ENCODE measurements at regions not wholly inside any gene's neighbourhood (a gene's known extent, or its start where the extent isn't known, plus 50 kb on each side); places are given as distances from the start of the nearest gene placed in this dataset.

DNA sequence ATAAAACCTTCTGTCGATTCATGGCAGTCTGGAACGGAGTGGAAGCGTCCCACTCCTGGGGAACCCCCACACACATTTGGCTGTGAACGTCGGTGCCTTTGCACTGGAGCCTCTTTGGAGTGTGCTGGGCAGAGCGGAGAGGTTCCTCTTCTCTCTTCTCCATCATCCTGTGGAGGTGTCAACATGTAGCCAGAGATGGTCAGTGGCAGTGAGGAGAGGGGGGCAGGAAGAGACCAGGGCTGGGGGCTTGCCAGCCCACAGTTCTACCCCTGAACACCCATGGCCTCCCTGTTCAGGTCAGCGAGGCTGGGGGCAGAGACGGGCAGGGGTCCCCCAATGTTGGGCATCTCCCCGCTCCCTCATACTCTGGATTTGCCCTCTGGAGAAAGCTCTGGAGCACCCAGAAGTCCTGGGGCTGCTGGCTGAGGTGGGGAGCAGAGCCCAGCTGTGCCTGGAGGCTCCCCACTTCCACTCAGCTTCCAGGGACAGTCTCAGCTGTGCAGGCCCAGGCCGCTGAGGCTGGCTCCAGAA, 223.7 kb downstream of the SEC14L1 start:
- Histone ChIP-seq H3K4me3 (ENCODE audit: low read length) (no peak overlapping the region), H3K9me3 (ENCODE audit: control insufficient read depth, insufficient read depth, low read length) (no peaks in the 10 kb centered on the region), H3K36me3 (ENCODE audit: control insufficient read depth, low read length) (no peaks in the 10 kb centered on the region), H3K9me2 (replicated peaks; ENCODE audit: control insufficient read depth, low read length) (no peaks in the 10 kb centered on the region), H3K79me2 (ENCODE audit: control insufficient read depth, low read length) (no peaks in the 10 kb centered on the region), H3K27me3 (ENCODE audit: control insufficient read depth, low read length) (peaks cover 8% of the 10 kb centered on the region; the same call in 1 of the 2 replicates), H3K4me2 (ENCODE audit: low read length) (no peak overlapping the region), H3K27ac (ENCODE audit: low read depth, low read length) (no peak overlapping the region), H3K4me1 (ENCODE audit: control insufficient read depth, low read length) (peaks cover 15% of the 10 kb centered on the region), H4K20me1 (ENCODE audit: control insufficient read depth, insufficient read depth, low read depth, low read length) (peaks cover 3% of the 10 kb centered on the region; the same call in 1 of the 2 replicates), H3F3A (ENCODE audit: control insufficient read depth, insufficient read depth) (no peaks in the 10 kb centered on the region; the same call in 1 of the 2 replicates)
- TF ChIP-seq, protein P1, sequence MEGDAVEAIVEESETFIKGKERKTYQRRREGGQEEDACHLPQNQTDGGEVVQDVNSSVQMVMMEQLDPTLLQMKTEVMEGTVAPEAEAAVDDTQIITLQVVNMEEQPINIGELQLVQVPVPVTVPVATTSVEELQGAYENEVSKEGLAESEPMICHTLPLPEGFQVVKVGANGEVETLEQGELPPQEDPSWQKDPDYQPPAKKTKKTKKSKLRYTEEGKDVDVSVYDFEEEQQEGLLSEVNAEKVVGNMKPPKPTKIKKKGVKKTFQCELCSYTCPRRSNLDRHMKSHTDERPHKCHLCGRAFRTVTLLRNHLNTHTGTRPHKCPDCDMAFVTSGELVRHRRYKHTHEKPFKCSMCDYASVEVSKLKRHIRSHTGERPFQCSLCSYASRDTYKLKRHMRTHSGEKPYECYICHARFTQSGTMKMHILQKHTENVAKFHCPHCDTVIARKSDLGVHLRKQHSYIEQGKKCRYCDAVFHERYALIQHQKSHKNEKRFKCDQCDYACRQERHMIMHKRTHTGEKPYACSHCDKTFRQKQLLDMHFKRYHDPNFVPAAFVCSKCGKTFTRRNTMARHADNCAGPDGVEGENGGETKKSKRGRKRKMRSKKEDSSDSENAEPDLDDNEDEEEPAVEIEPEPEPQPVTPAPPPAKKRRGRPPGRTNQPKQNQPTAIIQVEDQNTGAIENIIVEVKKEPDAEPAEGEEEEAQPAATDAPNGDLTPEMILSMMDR (IDR thresholded peaks at IDR 0.05; ENCODE audit: low read depth, low read length, poor library complexity, severe bottlenecking) = no peak
- no peak for TF ChIP-seq EZH2phosphoT487 (IDR thresholded peaks at IDR 0.05; ENCODE audit: borderline replicate concordance, low read length)

DNA sequence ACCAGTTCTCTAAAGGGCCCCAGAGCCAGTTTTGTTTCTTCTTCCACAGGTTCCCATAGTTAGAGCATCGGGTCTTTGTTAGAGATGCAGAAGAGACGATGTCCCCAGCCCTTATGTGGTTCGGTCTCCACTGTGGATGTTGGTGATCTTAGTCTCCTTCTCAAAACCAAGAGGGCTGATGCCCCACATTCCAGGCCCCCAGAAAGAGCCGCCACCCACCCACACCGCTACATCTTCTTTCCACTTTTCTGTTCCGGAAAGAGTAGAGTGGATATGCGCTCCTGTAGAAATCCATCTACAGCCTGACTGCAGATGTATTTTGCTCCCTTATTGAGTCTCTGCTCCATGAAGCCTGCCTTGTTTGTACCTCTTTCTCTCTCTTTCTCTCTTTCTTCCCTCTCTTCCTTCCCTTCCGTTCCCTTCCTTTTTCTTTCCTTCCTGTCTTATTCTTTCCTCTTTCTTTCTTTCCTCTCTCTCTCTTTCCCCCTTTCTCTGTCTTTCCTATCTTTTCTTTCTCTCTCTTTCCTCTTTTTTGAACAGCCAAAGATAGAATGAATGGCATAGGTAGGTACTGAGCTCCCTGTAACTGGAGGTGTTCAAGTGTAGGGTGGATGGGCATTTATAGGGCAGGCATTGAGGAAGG, 224.3 kb downstream of the SEC14L1 start:
- Histone ChIP-seq H3K36me3 (ENCODE audit: control insufficient read depth, low read length) (no peaks in the 10 kb centered on the region), H3F3A (ENCODE audit: control insufficient read depth, insufficient read depth) (no peaks in the 10 kb centered on the region; the same call in 1 of the 2 replicates), H3K4me2 (ENCODE audit: low read length) (no peak overlapping the region), H3K4me3 (ENCODE audit: low read length) (no peak overlapping the region), H3K79me2 (ENCODE audit: control insufficient read depth, low read length) (no peaks in the 10 kb centered on the region), H3K9me2 (replicated peaks; ENCODE audit: control insufficient read depth, low read length) (no peaks in the 10 kb centered on the region), H3K27me3 (ENCODE audit: control insufficient read depth, low read length) (peaks cover 8% of the 10 kb centered on the region; the same call in 1 of the 2 replicates), H3K9me3 (ENCODE audit: control insufficient read depth, insufficient read depth, low read length) (no peaks in the 10 kb centered on the region), H3K4me1 (ENCODE audit: control insufficient read depth, low read length) (peaks cover 15% of the 10 kb centered on the region), H3K27ac (ENCODE audit: low read depth, low read length) (no peak overlapping the region), H4K20me1 (ENCODE audit: control insufficient read depth, insufficient read depth, low read depth, low read length) (peaks cover 3% of the 10 kb centered on the region; the same call in 1 of the 2 replicates)
- TF ChIP-seq EZH2phosphoT487 (IDR thresholded peaks at IDR 0.05; ENCODE audit: borderline replicate concordance, low read length) = no peak
- TF ChIP-seq, protein P1 (IDR thresholded peaks at IDR 0.05; ENCODE audit: low read depth, low read length, poor library complexity, severe bottlenecking) = no peak

DNA sequence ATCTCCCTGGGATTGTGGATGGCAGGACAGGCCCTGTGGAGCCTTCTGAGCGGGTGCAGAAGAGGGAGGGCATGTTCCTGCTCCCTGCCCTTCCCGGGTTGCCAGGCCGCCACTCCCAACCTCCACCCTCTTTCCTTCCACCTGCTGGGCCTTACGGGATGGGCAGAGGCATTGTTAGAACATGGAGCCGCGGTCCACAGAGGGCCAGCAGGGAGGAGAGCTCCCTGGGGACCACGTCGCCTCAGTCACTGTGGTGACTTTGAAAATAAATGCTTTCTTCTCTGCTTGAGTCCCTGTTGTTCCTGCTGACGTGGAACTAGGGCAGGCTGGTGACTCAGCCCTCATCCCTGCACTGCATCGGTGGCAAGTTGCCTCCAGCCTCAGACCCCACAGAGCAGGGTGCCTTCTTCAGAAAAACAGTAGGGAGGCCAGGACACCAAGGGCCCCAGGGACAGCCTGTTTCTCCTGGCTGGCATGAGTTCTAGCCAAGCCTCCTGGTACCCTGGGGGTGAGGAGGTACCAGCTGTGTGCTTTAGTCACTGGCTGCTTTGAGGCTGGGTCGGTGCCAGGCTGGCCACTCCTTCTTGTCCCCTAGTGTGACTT, 224.9 kb downstream of the SEC14L1 start:
- Histone ChIP-seq H3K4me3 (ENCODE audit: low read length) (no peak overlapping the region), H3F3A (ENCODE audit: control insufficient read depth, insufficient read depth) (no peaks in the 10 kb centered on the region; the same call in 1 of the 2 replicates), H3K9me2 (replicated peaks; ENCODE audit: control insufficient read depth, low read length) (no peaks in the 10 kb centered on the region), H4K20me1 (ENCODE audit: control insufficient read depth, insufficient read depth, low read depth, low read length) (peaks cover 3% of the 10 kb centered on the region; the same call in 1 of the 2 replicates), H3K79me2 (ENCODE audit: control insufficient read depth, low read length) (no peaks in the 10 kb centered on the region), H3K4me1 (ENCODE audit: control insufficient read depth, low read length) (peaks cover 15% of the 10 kb centered on the region), H3K9me3 (ENCODE audit: control insufficient read depth, insufficient read depth, low read length) (no peaks in the 10 kb centered on the region), H3K27me3 (ENCODE audit: control insufficient read depth, low read length) (peaks cover 8% of the 10 kb centered on the region; the same call in 1 of the 2 replicates), H3K36me3 (ENCODE audit: control insufficient read depth, low read length) (no peaks in the 10 kb centered on the region), H3K27ac (ENCODE audit: low read depth, low read length) (no peak overlapping the region), H3K4me2 (ENCODE audit: low read length) (no peak overlapping the region)
- TF ChIP-seq, protein P1 (IDR thresholded peaks at IDR 0.05; ENCODE audit: low read depth, low read length, poor library complexity, severe bottlenecking) = no peak
- no peak for TF ChIP-seq EZH2phosphoT487 (IDR thresholded peaks at IDR 0.05; ENCODE audit: borderline replicate concordance, low read length)
